22Rv1 (cell line): ENCODE measurements at regions not wholly inside any gene's neighbourhood (a gene's known extent, or its start where the extent isn't known, plus 50 kb on each side); places are given as distances from the start of the nearest gene placed in this dataset.

Experiments
- CTCF ChIP-seq: fragments of 450-650 bp; IDR thresholded peaks from 2 replicates; pipeline ENCODE4 v1.5.1; 2017; ENCODE audit warnings: mild to moderate bottlenecking
- ZFX ChIP-seq: fragments of 450-650 bp; IDR thresholded peaks from 2 replicates; pipeline ENCODE4 v1.6.1; 2017; ENCODE audit warnings: antibody characterized with exemption, borderline replicate concordance

GRCh38 chr13:53160211-53160610, 131.6 kb downstream of the OLFM4 start:
- no peak for TF ChIP-seq CTCF
- no peak for TF ChIP-seq ZFX
